ENCODE measurements at regions not wholly inside any gene's neighbourhood (a gene's known extent, or its start where the extent isn't known, plus 50 kb on each side); places are given as distances from the start of the nearest gene placed in this dataset.
A peak's percentile ranks its signal among the peaks of the same experiment; 100 is the strongest.

GRCh38 chr20:24261351-24261750, 208.1 kb upstream of the SYNDIG1 start:
- no peak for DNase-seq (ENCODE audit: low read depth in 2 of 2)

DNA sequence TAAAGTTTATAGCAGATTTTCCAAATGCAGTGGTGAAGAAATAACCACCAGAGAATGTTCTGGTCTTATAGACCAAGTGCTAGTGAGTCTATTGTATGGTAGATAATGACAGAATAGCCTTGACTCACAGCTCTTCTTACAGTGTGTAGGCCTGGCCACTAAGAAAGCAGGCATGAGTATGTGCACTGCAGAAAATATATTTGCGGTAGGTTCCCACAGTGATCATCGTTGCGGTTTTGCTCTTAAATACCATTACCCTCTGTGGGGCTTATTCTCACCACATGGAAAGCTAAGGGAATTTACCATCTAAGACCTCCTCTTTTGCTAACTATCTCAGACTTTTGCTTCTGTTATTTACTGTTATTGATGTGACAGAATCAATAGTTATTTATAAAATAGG, 212.3 kb upstream of the SYNDIG1 start:
- DNase-seq (ENCODE audit: low read depth in 2 of 2), result peak; percentile 1 to 3

DNA sequence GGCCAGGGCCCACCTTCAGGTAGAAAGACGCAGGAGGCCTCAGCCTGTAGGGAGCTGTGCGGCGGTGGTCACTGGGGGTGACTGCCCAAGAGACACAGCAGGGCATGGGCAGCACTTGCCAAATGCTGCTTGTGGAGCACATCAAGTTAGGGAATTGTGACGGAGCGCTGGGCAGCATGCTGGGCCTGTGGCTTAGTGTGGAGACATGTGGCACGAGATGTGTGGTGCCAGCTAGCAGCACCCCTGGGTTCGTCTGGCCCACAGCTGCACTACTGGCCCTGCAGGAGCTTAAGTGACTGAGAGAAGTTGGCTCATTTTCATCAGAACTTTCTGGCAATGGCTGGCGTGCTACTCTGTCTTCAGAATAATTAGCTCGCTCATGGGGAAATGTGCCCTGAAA, 213.1 kb upstream of the SYNDIG1 start:
- DNase-seq (ENCODE audit: low read depth in 2 of 2), result no peak

DNA sequence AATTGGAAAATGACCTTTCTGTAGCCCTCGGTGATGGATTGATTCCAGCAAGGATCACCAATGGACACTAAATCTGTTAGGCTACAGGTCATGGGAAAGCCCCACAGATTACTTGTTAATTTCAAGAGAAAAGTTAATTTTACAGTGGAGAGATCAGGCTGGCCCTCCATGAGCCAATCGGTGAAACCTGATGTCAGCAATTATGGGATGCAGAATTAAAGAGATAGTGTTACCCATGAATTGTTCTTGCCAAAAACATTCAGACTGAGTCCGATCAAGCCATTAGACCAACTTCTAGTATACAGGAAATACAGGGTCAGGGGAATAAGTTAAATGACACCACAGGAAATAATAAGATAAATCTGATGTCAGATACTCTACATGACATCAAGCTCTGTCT, 214.9 kb upstream of the SYNDIG1 start:
- DNase-seq (ENCODE audit: low read depth in 2 of 2), result no peak

DNA sequence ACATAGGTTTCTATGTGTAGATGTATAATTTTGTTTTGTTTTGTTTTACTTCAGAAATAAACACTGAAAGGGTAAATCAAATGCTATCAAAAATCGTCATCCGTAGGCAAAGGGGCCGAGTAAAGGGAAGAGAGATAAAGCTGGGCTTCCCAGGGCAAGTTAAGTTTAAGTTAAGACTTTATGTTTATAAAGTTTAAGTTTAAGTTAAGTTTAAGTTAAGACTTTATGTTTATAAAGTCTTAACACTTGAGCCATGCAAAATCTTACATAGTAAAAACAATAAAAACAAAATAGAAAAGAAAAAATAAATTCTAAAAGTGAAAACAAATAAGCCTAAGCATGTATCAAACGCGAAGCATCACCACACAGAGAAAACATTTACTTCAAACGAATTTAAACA, 216.1 kb upstream of the SYNDIG1 start:
- DNase-seq (ENCODE audit: low read depth in 2 of 2), result no peak

DNA sequence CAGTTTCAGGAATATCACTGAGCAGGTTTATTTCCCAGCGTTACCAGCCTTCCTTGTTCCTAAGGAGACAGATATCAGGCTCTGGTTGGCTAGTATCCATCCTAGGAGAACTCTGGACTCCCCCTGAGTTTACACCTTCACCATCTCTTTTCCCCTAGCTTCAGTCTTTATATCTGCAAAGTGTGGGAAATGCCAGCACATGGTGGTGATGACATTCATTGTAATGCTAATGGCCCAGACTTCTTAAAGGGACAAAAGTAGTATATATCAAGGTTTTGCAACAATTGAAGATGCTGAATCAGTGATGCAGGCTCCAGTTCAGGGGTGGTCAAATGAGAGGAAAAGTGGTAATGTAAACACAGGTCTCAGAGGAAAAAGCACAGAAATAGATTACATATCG, 224.3 kb upstream of the SYNDIG1 start:
- no peak for DNase-seq (ENCODE audit: low read depth in 2 of 2)

- no peak for DNase-seq (ENCODE audit: low read depth in 2 of 2)
Observed at GRCh38 chr20:24242763-24243162, 226.7 kb upstream of the SYNDIG1 start.

GRCh38 chr20:24241466-24241865, 228.0 kb upstream of the SYNDIG1 start:
- DNase-seq (ENCODE audit: low read depth in 2 of 2), result no peak

DNA sequence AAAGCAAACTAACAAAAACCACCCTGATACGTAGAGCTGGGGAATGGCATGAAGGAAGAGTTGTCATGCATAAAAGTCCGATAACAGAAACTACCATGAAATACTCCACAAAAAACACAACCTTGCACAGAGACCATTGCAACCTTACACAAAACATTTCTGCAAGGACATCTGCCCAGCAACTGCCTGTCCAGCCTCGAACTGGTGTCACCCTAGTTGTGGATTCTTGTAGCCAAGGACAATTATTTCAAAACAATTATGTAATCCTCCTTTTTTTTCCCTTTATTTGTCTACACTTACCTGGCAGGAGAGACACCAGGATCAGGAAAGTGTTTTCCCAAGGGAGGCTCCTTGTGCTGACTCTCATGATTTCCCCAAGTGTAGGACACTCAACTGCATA, 232.5 kb upstream of the SYNDIG1 start:
- DNase-seq (ENCODE audit: low read depth in 2 of 2), result no peak

GRCh38 chr20:24236201-24236600, 233.2 kb upstream of the SYNDIG1 start:
- DNase-seq (ENCODE audit: low read depth in 2 of 2), result no peak

GRCh38 chr20:24235296-24236175, 233.9 kb upstream of the SYNDIG1 start:
- no peak for DNase-seq (ENCODE audit: low read depth in 2 of 2)

DNA sequence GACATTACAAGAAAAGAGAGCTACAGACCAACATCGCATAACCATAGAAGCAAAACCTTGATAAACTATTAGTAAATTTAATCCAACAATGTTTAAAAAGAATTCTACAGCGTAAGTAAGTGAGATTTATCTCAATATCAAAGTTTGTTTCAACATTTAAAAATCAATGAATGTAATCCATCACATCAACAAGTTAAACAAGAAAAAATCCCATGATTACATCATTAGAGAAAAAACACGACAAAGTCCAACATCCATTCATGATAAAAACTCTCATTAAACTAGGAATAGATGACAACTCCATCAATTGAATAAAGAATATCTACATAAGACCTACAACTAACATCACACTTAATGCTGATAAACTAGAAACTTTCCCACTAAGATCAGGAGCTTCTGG, 239.0 kb upstream of the GGTLC1 start:
- DNase-seq (ENCODE audit: low read depth in 2 of 2), result no peak

DNA sequence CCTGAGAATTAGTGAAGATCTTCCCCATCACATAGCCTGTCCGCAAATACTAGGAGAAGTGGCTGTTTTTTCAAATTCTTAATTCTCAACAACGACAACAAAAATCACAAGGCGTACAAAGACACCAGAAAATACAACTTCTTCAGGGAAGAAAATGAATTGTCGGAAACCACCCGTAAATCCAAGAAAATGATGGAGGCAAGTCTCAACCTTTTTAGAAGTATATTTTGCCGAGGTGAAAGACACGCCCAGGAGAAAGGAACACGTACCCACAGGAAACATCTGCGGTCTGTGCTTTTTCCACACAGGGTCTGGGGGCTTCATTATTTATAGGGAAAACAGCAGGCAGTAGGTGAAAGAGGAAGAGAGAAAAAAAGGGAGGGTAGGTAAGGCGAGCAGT, 223.9 kb upstream of the GGTLC1 start:
- no peak for DNase-seq (ENCODE audit: low read depth in 2 of 2)

DNA sequence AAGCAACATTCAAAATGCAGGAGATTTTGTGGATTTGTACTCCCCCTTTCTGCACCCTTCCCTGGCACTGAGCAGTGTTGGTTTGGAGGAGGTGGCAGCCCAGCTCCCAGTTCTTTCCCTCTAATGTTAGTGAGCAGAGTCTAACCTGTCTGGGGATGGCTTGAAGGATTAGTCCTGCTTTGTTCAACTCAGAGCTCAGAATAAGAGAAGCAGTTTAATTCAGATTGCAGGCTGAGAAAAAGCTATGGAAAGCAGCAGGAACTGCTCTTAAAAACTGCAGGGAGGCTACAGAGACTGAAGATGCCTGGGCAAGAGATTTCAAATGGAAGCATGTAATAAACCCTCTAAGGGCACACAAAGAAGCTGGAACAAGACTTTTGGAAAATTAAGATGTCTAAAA, 223.4 kb upstream of the GGTLC1 start:
- DNase-seq (ENCODE audit: low read depth in 2 of 2), result no peak

- no peak for DNase-seq (ENCODE audit: low read depth in 2 of 2)
Observed at GRCh38 chr20:24210356-24210755, 221.8 kb upstream of the GGTLC1 start.

DNA sequence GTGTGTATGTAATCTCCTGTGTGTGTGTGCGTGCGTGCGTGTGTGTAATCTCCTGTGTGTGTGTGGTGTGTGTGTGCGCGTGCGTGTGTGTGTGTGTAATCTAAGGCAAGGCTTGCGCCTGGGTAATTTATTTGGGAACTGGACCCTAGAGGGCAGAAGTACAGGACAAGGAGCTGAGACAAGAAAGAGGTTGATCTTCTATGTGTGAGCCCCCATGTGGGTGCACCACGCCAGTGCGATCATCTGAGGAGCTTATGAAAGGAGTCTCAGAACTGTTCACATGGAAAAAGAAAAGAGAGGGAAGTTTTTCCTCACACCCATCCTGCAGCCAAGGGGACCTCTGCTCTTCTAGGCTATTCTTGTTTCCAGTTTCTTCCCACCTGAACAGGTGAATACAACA, 220.1 kb upstream of the GGTLC1 start:
- DNase-seq (ENCODE audit: low read depth in 2 of 2), result no peak

- no peak for DNase-seq (ENCODE audit: low read depth in 2 of 2)
Observed at GRCh38 chr20:24207803-24208300, 219.3 kb upstream of the GGTLC1 start.

DNA sequence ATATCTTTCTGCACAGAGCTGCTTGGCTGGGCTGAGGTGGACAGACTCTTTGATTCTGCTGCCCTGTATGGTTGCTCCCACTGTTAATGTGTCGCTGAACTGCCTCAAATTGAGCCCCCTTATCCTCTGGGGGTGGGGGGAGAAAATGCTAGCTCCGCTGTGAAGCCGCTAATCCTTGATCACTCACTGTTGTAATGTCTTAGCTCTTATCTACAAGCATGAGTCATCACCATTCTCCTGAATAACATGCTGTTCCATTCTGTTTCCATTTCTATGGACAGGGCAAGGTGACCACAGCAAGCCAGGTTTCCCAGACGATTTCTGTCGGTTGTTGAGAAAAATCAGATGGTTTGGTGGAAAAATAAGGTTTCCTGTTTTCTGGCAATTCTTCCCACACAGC, 218.4 kb upstream of the GGTLC1 start:
- DNase-seq (ENCODE audit: low read depth in 2 of 2), result no peak

DNA sequence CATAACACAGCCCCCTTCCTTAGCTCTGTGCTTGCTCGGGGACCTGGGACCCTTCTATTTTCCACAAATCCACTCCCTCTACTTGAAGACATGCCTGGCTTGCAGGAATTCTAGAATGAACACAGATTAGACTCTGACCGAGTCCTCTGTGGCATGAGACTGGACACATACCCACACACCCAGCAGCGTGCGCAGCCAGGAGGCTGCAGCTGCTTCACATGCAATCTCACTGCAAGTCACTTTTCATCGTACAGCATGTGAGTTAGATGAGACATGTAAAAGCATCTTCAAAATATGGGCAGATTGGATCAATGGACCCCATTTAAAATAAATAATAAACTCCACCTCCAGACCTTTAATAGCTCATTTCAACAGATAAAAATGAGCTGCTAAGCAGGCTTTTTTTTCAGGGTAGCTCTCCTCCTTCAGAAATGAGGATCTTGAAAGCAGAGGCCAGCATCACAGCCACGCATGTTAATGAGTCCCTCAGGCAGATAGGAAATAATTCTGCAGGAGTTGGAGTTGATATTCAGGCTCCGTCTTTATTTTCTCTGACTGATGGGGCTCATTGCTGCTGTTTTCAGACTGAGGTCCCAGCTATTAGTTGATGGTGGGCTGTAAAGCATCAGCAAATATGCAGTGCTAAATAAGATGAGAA, 215.1 kb upstream of the GGTLC1 start:
- no peak for DNase-seq (ENCODE audit: low read depth in 2 of 2)

GRCh38 chr20:24199501-24199900, 210.9 kb upstream of the GGTLC1 start:
- DNase-seq (ENCODE audit: low read depth in 2 of 2), result no peak

DNA sequence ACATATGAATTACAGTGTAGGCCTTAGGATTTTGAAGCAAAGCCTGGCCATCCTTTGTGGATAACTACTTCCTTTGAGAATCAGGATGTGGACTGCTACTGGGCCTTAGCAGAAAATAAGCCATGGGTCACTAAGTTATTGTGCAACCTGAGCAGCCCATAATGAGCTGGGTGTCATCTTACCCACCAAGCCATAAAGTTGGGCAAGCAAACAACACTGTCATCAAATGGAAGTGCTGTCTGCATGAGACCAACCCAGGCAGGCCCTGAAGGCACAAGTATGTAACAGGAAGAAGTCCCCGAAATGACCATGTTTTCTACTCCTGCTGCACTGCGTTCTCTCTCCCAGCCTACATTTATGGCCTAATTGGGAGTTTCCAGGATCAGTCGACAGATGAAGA, 205.6 kb upstream of the GGTLC1 start:
- DNase-seq (ENCODE audit: low read depth in 2 of 2), result no peak

- DNase-seq (ENCODE audit: low read depth in 2 of 2), result no peak
Observed at GRCh38 chr20:24190905-24191304, 202.3 kb upstream of the GGTLC1 start.

DNA sequence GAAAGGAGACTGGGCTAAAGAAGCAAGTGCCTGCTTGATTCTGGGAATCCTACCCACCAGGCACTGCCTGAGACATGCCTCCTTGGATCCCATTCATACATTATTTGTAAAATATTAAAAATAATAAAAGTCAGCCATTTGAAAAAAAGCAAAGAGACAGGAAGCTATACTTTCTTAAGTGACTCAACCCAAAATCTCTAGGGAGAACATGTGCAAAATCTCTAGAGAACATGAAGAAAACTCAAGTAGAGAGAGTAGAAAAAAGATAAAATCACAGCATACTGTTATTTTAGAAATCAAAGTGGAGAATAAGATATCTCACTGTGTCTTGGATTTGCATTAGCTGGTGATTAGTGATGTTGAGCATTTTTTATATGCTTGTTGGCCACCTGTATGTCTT, 197.2 kb upstream of the GGTLC1 start:
- DNase-seq (ENCODE audit: low read depth in 2 of 2), result no peak

Measured in fibroblast of skin of left biceps (primary cell).